ENCODE measurements at regions not wholly inside any gene's neighbourhood (a gene's known extent, or its start where the extent isn't known, plus 50 kb on each side); places are given as distances from the start of the nearest gene placed in this dataset.

- no peak for ATAC-seq
- Histone ChIP-seq H2AFZ (ENCODE audit: low read length) (no peak overlapping the region), H3K4me1 (ENCODE audit: insufficient read depth, low read length) (no peaks in the 10 kb centered on the region), H3K79me2 (ENCODE audit: insufficient read depth, low read length) (no peaks in the 10 kb centered on the region), H3K36me3 (replicated peaks in 1 of 2; ENCODE audit: control insufficient read depth in 1 of 2, insufficient read depth in 2 of 2, low read length in 2 of 2) (no peaks in the 10 kb centered on the region), H3K9ac (ENCODE audit: insufficient read depth, low read depth, low read length) (no peak overlapping the region), H3K27ac (ENCODE audit: extremely low read length, insufficient read depth, low read length) (no peak overlapping the region), H3K27me3 (ENCODE audit: control insufficient read depth in 1 of 2, insufficient read depth in 2 of 2, low read length in 2 of 2) (no peaks in the 10 kb centered on the region), H3K4me3 (replicated peaks in 1 of 3; ENCODE audit: insufficient read depth in 1 of 3, low read depth in 2 of 3, low read length in 3 of 3) (no peak overlapping the region), H4K20me1 (ENCODE audit: insufficient read depth, low read length) (no peaks in the 10 kb centered on the region), H3K9me3 (ENCODE audit: low read length) (no peaks in the 10 kb centered on the region), H3K4me2 (ENCODE audit: low read depth, low read length) (no peak overlapping the region)
- no TSS peak for BruUV-seq (replicated peaks)
- ChIA-PET POLR2A (no interaction called here), CTCF (ENCODE audit: low intra/inter-chr PET ratio, low total read pairs) (no interaction called here)
- no peak for DNase-seq (ENCODE audit: low spot score)
- in situ Hi-C loops (cut with HindIII; ENCODE audit: extremely low pct_ligation_motif_present, low pct_unique_long_range_greater_than_20kb) (no loop called here), intact Hi-C loops (cut with micrococcal nuclease; ENCODE audit: unreplicated experiment) (no loop called here)
- FAIRE-seq = no peak
- WGBS (ENCODE audit: low lambda C conversion rate) = 34% methylated on average over 6 of the region's 6 CpGs
- TF ChIP-seq ZFP1 (CRISPR knock-in tag; IDR thresholded peaks at IDR 0.05) = no peak
- no peak for TF ChIP-seq PRDM10 (CRISPR knock-in tag; IDR thresholded peaks at IDR 0.05; ENCODE audit: low read depth)
- no peak for TF ChIP-seq SAFB2 (CRISPR knock-in tag; IDR thresholded peaks at IDR 0.05; ENCODE audit: borderline replicate concordance, low read depth)
- TF ChIP-seq ELF4 (CRISPR knock-in tag; IDR thresholded peaks at IDR 0.05; ENCODE audit: borderline replicate concordance) = no peak
- TF ChIP-seq ZBTB14 (CRISPR knock-in tag; IDR thresholded peaks at IDR 0.05) = no peak
- TF ChIP-seq HOMEZ (CRISPR knock-in tag; IDR thresholded peaks at IDR 0.05; ENCODE audit: low read depth) = no peak
- TF ChIP-seq MTF1 (CRISPR knock-in tag; IDR thresholded peaks at IDR 0.05) = no peak
- no peak for TF ChIP-seq ZIK1 (CRISPR knock-in tag; IDR thresholded peaks at IDR 0.05; ENCODE audit: borderline replicate concordance, low read depth)
- no peak for TF ChIP-seq E2F2 (CRISPR knock-in tag; IDR thresholded peaks at IDR 0.05; ENCODE audit: borderline replicate concordance)
- TF ChIP-seq TERF1 (CRISPR knock-in tag; IDR thresholded peaks at IDR 0.05) = no peak
- TF ChIP-seq FOXO4 (CRISPR knock-in tag; conservative IDR thresholded peaks at IDR 0.05) = no peak
- TF ChIP-seq ZNF598 (CRISPR knock-in tag; IDR thresholded peaks at IDR 0.05; ENCODE audit: borderline replicate concordance) = no peak
Measured at GRCh38 chr15:35622641-35623340, 76.8 kb upstream of the DPH6 start.

Data from HepG2 (cell line).